H1 (cell line): ENCODE measurements at regions not wholly inside any gene's neighbourhood (a gene's known extent, or its start where the extent isn't known, plus 50 kb on each side); places are given as distances from the start of the nearest gene placed in this dataset.

Source experiments
- CREB1 ChIP-seq: IDR thresholded peaks from 2 replicates; pipeline ENCODE4 v1.6.1; 2012; ENCODE audit warnings: inconsistent platforms
- CTCF ChIP-seq, 3 experiments: IDR thresholded peaks; 1 replicate in 2 of 3; 2 replicates in 1 of 3; pipeline versions ENCODE4 v1.5.1 to v1.6.1; 2011; ENCODE audit warnings: low read length in 3 of 3, mild to moderate bottlenecking in 3 of 3, inconsistent platforms in 2 of 3, low read depth in 1 of 3, moderate library complexity in 1 of 3; ENCODE audit not compliant: insufficient read depth in 1 of 3; ENCODE audit errors: control extremely low read depth in 1 of 3
- EP300 ChIP-seq, 2 experiments: IDR thresholded peaks; 1 replicate in 1 of 2; 2 replicates in 1 of 2; pipeline ENCODE4 v1.6.1; 2011 to 2012; ENCODE audit warnings: low read depth in 2 of 2, low read length in 2 of 2, mild to moderate bottlenecking in 2 of 2, borderline replicate concordance in 1 of 2, inconsistent platforms in 1 of 2, moderate library complexity in 1 of 2
- EZH2 ChIP-seq: fragments of 200-600 bp; sonication (generic); IDR thresholded peaks from 2 replicates; pipeline ENCODE4 v1.7.1; 2012; ENCODE audit warnings: low read depth, mild to moderate bottlenecking, moderate library complexity, low read length, inconsistent platforms; ENCODE audit not compliant: severe bottlenecking
- GTF2F1 ChIP-seq: IDR thresholded peaks from 2 replicates; pipeline ENCODE4 v1.6.1; 2012; ENCODE audit warnings: low read depth, low read length, improper control_type of control experiment, borderline replicate concordance
- MAX ChIP-seq: IDR thresholded peaks from 2 replicates; pipeline ENCODE4 v1.6.1; 2012; ENCODE audit warnings: inconsistent platforms
- POLR2A ChIP-seq, 2 experiments: IDR thresholded peaks; 1 replicate in 1 of 2; 2 replicates in 1 of 2; pipeline ENCODE4 v1.6.1; 2011; ENCODE audit warnings: low read depth in 2 of 2, low read length in 2 of 2, mild to moderate bottlenecking in 2 of 2; ENCODE audit errors: control extremely low read depth in 1 of 2
- POLR2AphosphoS5 ChIP-seq: IDR thresholded peaks from 2 replicates; pipeline ENCODE4 v1.6.1; 2011; ENCODE audit warnings: low read depth, low read length
- SIN3A ChIP-seq, 2 experiments: IDR thresholded peaks in 1 of 2; conservative IDR thresholded peaks in 1 of 2; 2 replicates each; pipeline ENCODE4 v1.6.1; 2011 to 2012; ENCODE audit warnings: low read length in 2 of 2, improper control_type of control experiment in 1 of 2, low read depth in 1 of 2, mild to moderate bottlenecking in 1 of 2
- SP1 ChIP-seq: IDR thresholded peaks from 2 replicates; pipeline ENCODE4 v1.6.1; 2011; ENCODE audit warnings: low read depth, low read length
- SP4 ChIP-seq: IDR thresholded peaks from 2 replicates; pipeline ENCODE4 v1.6.1; 2012; ENCODE audit warnings: low read length, inconsistent platforms

- TF ChIP-seq POLR2A (IDR thresholded peaks at IDR 0.05; ENCODE audit: control extremely low read depth in 1 of 2, low read depth in 2 of 2, low read length in 2 of 2) (no peak), CTCF (IDR thresholded peaks at IDR 0.05; ENCODE audit: control extremely low read depth in 1 of 3, insufficient read depth in 1 of 3, low read depth in 1 of 3, low read length in 3 of 3) (no peak), GTF2F1 (no peak), CREB1 (no peak), MAX (no peak), EZH2 (no peak), SP1 (no peak), SP4 (no peak), SIN3A (conservative IDR thresholded peaks at IDR 0.05 in 1 of 2, IDR thresholded peaks at IDR 0.05 in 1 of 2; ENCODE audit: low read depth in 1 of 2, low read length in 2 of 2) (no peak), EP300 (IDR thresholded peaks at IDR 0.05; ENCODE audit: borderline replicate concordance in 1 of 2, low read depth in 2 of 2, low read length in 2 of 2) (no peak), POLR2AphosphoS5 (no peak)
Observed at GRCh38 chr5:112573441-112573840, 154.4 kb upstream of the EPB41L4A start.
